ENCODE measurements at regions not wholly inside any gene's neighbourhood (a gene's known extent, or its start where the extent isn't known, plus 50 kb on each side); places are given as distances from the start of the nearest gene placed in this dataset.

- WGBS, 4 donors: 36 to 48% (median 40%) methylated on average over 9 of the region's 9 CpGs
- DNase-seq: no peak
- TF ChIP-seq POLR2A (IDR thresholded peaks at IDR 0.05): no peak
- no peaks in the 10 kb centered on the region for H3K27me3 ChIP-seq
- H3K4me1 ChIP-seq (replicated peaks in 1 of 2): no peaks in the 10 kb centered on the region
- intact Hi-C loops (cut with DNase I): no loop called here
- no peaks in the 10 kb centered on the region for H3K9me3 ChIP-seq (replicated peaks in 1 of 3)
- H3K36me3 ChIP-seq (replicated peaks in 1 of 2): no peaks in the 10 kb centered on the region
- no peak overlapping the region for H3K4me3 ChIP-seq
- H3K27ac ChIP-seq: no peak overlapping the region
These were observed 224.5 kb downstream of the EFNB2 start for GRCh38 chr13:106311004-106311403.

- no peaks in the 10 kb centered on the region for H3K36me3 ChIP-seq (replicated peaks in 1 of 2)
- intact Hi-C loops (cut with DNase I): no loop called here
- DNase-seq: no peak
- no peak overlapping the region for H3K27ac ChIP-seq
- no peaks in the 10 kb centered on the region for H3K27me3 ChIP-seq
- no peaks in the 10 kb centered on the region for H3K9me3 ChIP-seq (replicated peaks in 1 of 3)
- 76 to 88% (median 83%) methylated on average over 1 of the region's 1 CpG for WGBS, 4 donors
- H3K4me1 ChIP-seq (replicated peaks in 1 of 2): no peaks in the 10 kb centered on the region
- TF ChIP-seq CTCF (IDR thresholded peaks at IDR 0.05): no peak
- TF ChIP-seq POLR2A (IDR thresholded peaks at IDR 0.05): no peak
- H3K4me3 ChIP-seq: no peak overlapping the region
These were observed 225.1 kb downstream of the EFNB2 start for GRCh38 chr13:106310291-106310865.

- 68 to 70% (median 70%) methylated on average over 6 of the region's 6 CpGs for WGBS, 4 donors
- no peak for DNase-seq
- TF ChIP-seq CTCF (IDR thresholded peaks at IDR 0.05) (no peak), POLR2A (IDR thresholded peaks at IDR 0.05) (no peak)
These were observed 228.6 kb downstream of the EFNB2 start for GRCh38 chr13:106306748-106307277.

GRCh38 chr13:106302843-106303242 is 232.6 kb downstream of the EFNB2 start:
- no peak overlapping the region for H3K4me3 ChIP-seq
- H3K27me3 ChIP-seq: no peaks in the 10 kb centered on the region
- intact Hi-C loops (cut with DNase I): no loop called here
- DNase-seq: no peak
- H3K36me3 ChIP-seq (replicated peaks in 1 of 2): no peaks in the 10 kb centered on the region
- no peaks in the 10 kb centered on the region for H3K9me3 ChIP-seq (replicated peaks in 1 of 3)
- H3K27ac ChIP-seq: no peak overlapping the region
- 74 to 92% (median 83%) methylated on average over 2 of the region's 2 CpGs for WGBS, 4 donors
- no peaks in the 10 kb centered on the region for H3K4me1 ChIP-seq (replicated peaks in 1 of 2)
- TF ChIP-seq CTCF (IDR thresholded peaks at IDR 0.05) (no peak), POLR2A (IDR thresholded peaks at IDR 0.05) (no peak)

More at GRCh38 chr13:106306748-106307277, 228.6 kb downstream of the EFNB2 start:
- Histone ChIP-seq H3K36me3 (replicated peaks in 1 of 2) (no peaks in the 10 kb centered on the region), H3K9me3 (replicated peaks in 1 of 3) (no peaks in the 10 kb centered on the region), H3K27ac (no peak overlapping the region), H3K4me3 (no peak overlapping the region), H3K4me1 (replicated peaks in 1 of 2) (no peaks in the 10 kb centered on the region), H3K27me3 (no peaks in the 10 kb centered on the region)
- intact Hi-C loops (cut with DNase I): no loop called here

GRCh38 chr13:106302011-106302410 is 233.5 kb downstream of the EFNB2 start:
- Histone ChIP-seq H3K27ac (no peak overlapping the region), H3K36me3 (replicated peaks in 1 of 2) (no peaks in the 10 kb centered on the region), H3K27me3 (no peaks in the 10 kb centered on the region), H3K4me1 (replicated peaks in 1 of 2) (no peaks in the 10 kb centered on the region), H3K4me3 (no peak overlapping the region), H3K9me3 (replicated peaks in 1 of 3) (no peaks in the 10 kb centered on the region)
- intact Hi-C loops (cut with DNase I): no loop called here
- TF ChIP-seq POLR2A (IDR thresholded peaks at IDR 0.05) (no peak), CTCF (IDR thresholded peaks at IDR 0.05) (no peak)
- 62 to 89% (median 81%) methylated on average over 1 of the region's 1 CpG for WGBS, 4 donors
- no peak for DNase-seq
